HG02678 (cell line): ENCODE measurements at regions not wholly inside any gene's neighbourhood (a gene's known extent, or its start where the extent isn't known, plus 50 kb on each side); places are given as distances from the start of the nearest gene placed in this dataset.
"Not testable (repeated sequence)": the region's sequence is repeated elsewhere in the genome, so short reads cannot be mapped to it uniquely, and the experiment has no call there.

ENCODE experiments used
- ATAC-seq: cut with Tn5 transposase; IDR thresholded peaks from one replicate; pipeline ENCODE4 v1.9.1; 2021; ENCODE audit warnings: mild to moderate bottlenecking, moderate library complexity; ENCODE audit not compliant: unreplicated experiment

- no peak for ATAC-seq
Observed at GRCh38 chr9:78896479-78896878, 599.6 kb downstream of the PSAT1 start.

GRCh38 chr9:78898234-78898633, 601.3 kb downstream of the PSAT1 start:
- ATAC-seq = no peak

GRCh38 chr9:78899006-78899405, 602.1 kb downstream of the PSAT1 start:
- no peak for ATAC-seq

- no peak for ATAC-seq
Observed at GRCh38 chr9:78900500-78900899, 603.6 kb downstream of the PSAT1 start.

- no peak for ATAC-seq
Observed at GRCh38 chr9:78902051-78902450, 605.1 kb downstream of the PSAT1 start.

- ATAC-seq = no peak
Observed at GRCh38 chr9:78903581-78903980, 606.7 kb downstream of the PSAT1 start.

- ATAC-seq = no peak
Observed at GRCh38 chr9:78904686-78905085, 607.8 kb downstream of the PSAT1 start.

- ATAC-seq = no peak
Observed at GRCh38 chr9:78905387-78905786, 608.5 kb downstream of the PSAT1 start.

GRCh38 chr9:78905986-78906755, 609.2 kb downstream of the PSAT1 start:
- ATAC-seq = no peak

GRCh38 chr9:78909566-78909965, 612.6 kb downstream of the PSAT1 start:
- no peak for ATAC-seq

GRCh38 chr9:78916884-78917283, 620.0 kb downstream of the PSAT1 start:
- not testable (repeated sequence) for ATAC-seq

GRCh38 chr9:78918976-78919375, 622.1 kb downstream of the PSAT1 start:
- ATAC-seq = no peak

- no peak for ATAC-seq
Observed at GRCh38 chr9:78919701-78920100, 622.8 kb downstream of the PSAT1 start.

- ATAC-seq = no peak
Observed at GRCh38 chr9:78921341-78921740, 624.4 kb downstream of the PSAT1 start.

GRCh38 chr9:78923966-78924659, 627.2 kb downstream of the PSAT1 start:
- ATAC-seq = no peak

- ATAC-seq = no peak
Observed at GRCh38 chr9:78927099-78927940, 630.4 kb downstream of the PSAT1 start.

GRCh38 chr9:78928625-78929405, 631.9 kb downstream of the PSAT1 start:
- no peak for ATAC-seq

GRCh38 chr9:78930281-78930680, 633.4 kb downstream of the PSAT1 start:
- ATAC-seq = no peak

- ATAC-seq = no peak
Observed at GRCh38 chr9:78932849-78933627, 636.1 kb downstream of the PSAT1 start.

- no peak for ATAC-seq
Observed at GRCh38 chr9:78934880-78935279, 636.9 kb upstream of the TLE4 start.
